ENCODE measurements at regions not wholly inside any gene's neighbourhood (a gene's known extent, or its start where the extent isn't known, plus 50 kb on each side); places are given as distances from the start of the nearest gene placed in this dataset.

GRCh38 chr2:16487686-16488085 is 177.9 kb downstream of the CYRIA start:
- WGBS (ENCODE audit: extremely low coverage, insufficient read length, low lambda C conversion rate): no CpG with 5 or more reads among the region's 4 CpGs
- H2BK120ac ChIP-seq (ENCODE audit: low read depth, low read length, poor library complexity, severe bottlenecking): no peak overlapping the region
- no peak overlapping the region for H2AK5ac ChIP-seq (ENCODE audit: insufficient read length, low read length)
- no peak overlapping the region for H3K4ac ChIP-seq (ENCODE audit: low read depth, low read length)
- H4K20me1 ChIP-seq (ENCODE audit: control insufficient read depth, insufficient read depth, insufficient read length): no peaks in the 10 kb centered on the region
- Mint-ChIP-seq H3K27ac (no peak overlapping the region), H3K9me3 (0 out of 5 replicates have a peak, but pooled peaks cover 0 to 3% of the 10 kb centered on the region in 2 experiments), H3K27me3 (ENCODE audit: low read depth) (peaks cover 1% of the 10 kb centered on the region), H3K4me1 (no peaks in the 10 kb centered on the region), H3K4me3 (no peak overlapping the region), H3K36me3 (ENCODE audit: insufficient read depth in 1 of 3, low read depth in 3 of 3) (peaks cover 0 to 3% (median 0%) of the 10 kb centered on the region in 3 experiments; a peak in 1 of 7 replicates)
- H4K91ac ChIP-seq (ENCODE audit: insufficient read length, low read depth, low read length): no peak overlapping the region
- H3K79me1 ChIP-seq (ENCODE audit: insufficient read depth, low read depth, low read length, poor library complexity, severe bottlenecking): no peaks in the 10 kb centered on the region
- H2AFZ ChIP-seq (ENCODE audit: low read length): no peak overlapping the region
- H4K8ac ChIP-seq (replicated peaks; ENCODE audit: insufficient read length, low read depth, low read length): no peak overlapping the region
- H3K9ac ChIP-seq (ENCODE audit: extremely low read depth, insufficient read length, low read length): no peak overlapping the region
- H3K23me2 ChIP-seq (ENCODE audit: insufficient read length, low read depth, low read length, poor library complexity, severe bottlenecking): no peaks in the 10 kb centered on the region
- H3K27me3 ChIP-seq (ENCODE audit: insufficient read depth, low read length): no peaks in the 10 kb centered on the region
- no peak overlapping the region for H3K56ac ChIP-seq (ENCODE audit: insufficient read length, low read depth, low read length)
- H2BK12ac ChIP-seq (ENCODE audit: insufficient read length, low read depth, low read length): no peak overlapping the region
- no peak overlapping the region for H3K18ac ChIP-seq (ENCODE audit: insufficient read length, low read depth, low read length)
- H3K9me3 ChIP-seq (ENCODE audit: control insufficient read depth, low read depth, low read length): no peaks in the 10 kb centered on the region
- no peaks in the 10 kb centered on the region for H3K79me2 ChIP-seq (ENCODE audit: insufficient read depth, low read length)
- DNase-seq: no peak
- H2BK15ac ChIP-seq (ENCODE audit: low read depth, low read length): no peak overlapping the region
- no peak overlapping the region for H3K27ac ChIP-seq (ENCODE audit: insufficient read length, low read depth, low read length)
- no peak overlapping the region for H3K4me2 ChIP-seq (ENCODE audit: insufficient read depth, insufficient read length, low read length)
- no peak overlapping the region for H2BK5ac ChIP-seq (ENCODE audit: insufficient read length, low read length)
- H3K4me1 ChIP-seq (ENCODE audit: insufficient read depth, low read length): no peaks in the 10 kb centered on the region
- H3K23ac ChIP-seq (ENCODE audit: insufficient read length, low read depth, low read length): no peak overlapping the region
- H2BK20ac ChIP-seq (ENCODE audit: low read depth, low read length, poor library complexity, severe bottlenecking): no peak overlapping the region
- H4K5ac ChIP-seq (ENCODE audit: insufficient read length, low read depth, low read length): no peak overlapping the region
- peak; percentile 61 for TF ChIP-seq CTCF (conservative IDR thresholded peaks at IDR 0.05)
- no peak overlapping the region for H3T11ph ChIP-seq (ENCODE audit: low read length)
- no peak overlapping the region for H3K14ac ChIP-seq (ENCODE audit: insufficient read depth, low read length)

All from H9 (cell line).